Right lobe of liver (tissue), 4 donors: ENCODE measurements at regions not wholly inside any gene's neighbourhood (a gene's known extent, or its start where the extent isn't known, plus 50 kb on each side); places are given as distances from the start of the nearest gene placed in this dataset.

Source experiments
- POLR2A ChIP-seq: fragments of 450-650 bp; IDR thresholded peaks from one replicate; pipeline ENCODE4 v1.6.1; 2017; ENCODE audit warnings: antibody characterized with exemption, mild to moderate bottlenecking
- TF ChIP-seq, protein P1 (sequence below), 4 donors: fragments of 200-600 bp in 3 of 4; fragments of 450-650 bp in 1 of 4; IDR thresholded peaks; one replicate each; pipeline versions ENCODE4 v1.5.1 to v1.8.0; 2016 to 2022; ENCODE audit warnings: antibody characterized with exemption in 4 of 4, mild to moderate bottlenecking in 2 of 4
- donor health status: DM: no; HTN: no; CAD: no.
- donor health status: DM: no; HTN: no; CAD: no.
- donor health status: DM: no; HTN: yes; CAD: no.

DNA sequence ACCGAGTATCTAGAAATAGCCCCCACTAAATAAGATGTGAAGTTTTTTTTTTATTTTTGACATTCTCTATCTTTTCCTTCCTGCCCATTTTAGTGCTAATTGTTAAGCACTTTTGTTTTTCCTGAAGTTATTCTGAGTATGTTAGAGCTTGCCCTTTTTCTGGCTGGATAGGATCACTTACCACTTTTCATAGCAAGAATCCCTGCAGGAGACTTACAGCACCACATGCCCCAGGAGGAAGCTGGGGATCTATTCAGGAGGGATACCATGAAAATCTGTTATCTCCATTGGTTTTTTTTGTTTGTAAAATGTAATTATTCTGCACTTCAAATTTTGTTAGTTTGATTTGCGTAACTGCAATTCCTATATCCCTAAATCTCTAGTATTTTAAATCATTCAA, 968.4 kb downstream of the ZPLD1 start:
- TF ChIP-seq, protein P1, sequence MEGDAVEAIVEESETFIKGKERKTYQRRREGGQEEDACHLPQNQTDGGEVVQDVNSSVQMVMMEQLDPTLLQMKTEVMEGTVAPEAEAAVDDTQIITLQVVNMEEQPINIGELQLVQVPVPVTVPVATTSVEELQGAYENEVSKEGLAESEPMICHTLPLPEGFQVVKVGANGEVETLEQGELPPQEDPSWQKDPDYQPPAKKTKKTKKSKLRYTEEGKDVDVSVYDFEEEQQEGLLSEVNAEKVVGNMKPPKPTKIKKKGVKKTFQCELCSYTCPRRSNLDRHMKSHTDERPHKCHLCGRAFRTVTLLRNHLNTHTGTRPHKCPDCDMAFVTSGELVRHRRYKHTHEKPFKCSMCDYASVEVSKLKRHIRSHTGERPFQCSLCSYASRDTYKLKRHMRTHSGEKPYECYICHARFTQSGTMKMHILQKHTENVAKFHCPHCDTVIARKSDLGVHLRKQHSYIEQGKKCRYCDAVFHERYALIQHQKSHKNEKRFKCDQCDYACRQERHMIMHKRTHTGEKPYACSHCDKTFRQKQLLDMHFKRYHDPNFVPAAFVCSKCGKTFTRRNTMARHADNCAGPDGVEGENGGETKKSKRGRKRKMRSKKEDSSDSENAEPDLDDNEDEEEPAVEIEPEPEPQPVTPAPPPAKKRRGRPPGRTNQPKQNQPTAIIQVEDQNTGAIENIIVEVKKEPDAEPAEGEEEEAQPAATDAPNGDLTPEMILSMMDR (IDR thresholded peaks at IDR 0.05), result no peak
- TF ChIP-seq POLR2A, result no peak
